Ecto neural progenitor cell (in vitro differentiated cells): ENCODE measurements at regions not wholly inside any gene's neighbourhood (a gene's known extent, or its start where the extent isn't known, plus 50 kb on each side); places are given as distances from the start of the nearest gene placed in this dataset.
A peak's percentile ranks its signal among the peaks of the same experiment; 100 is the strongest.

Experiments
- DNase-seq: peaks from one replicate; pipeline ENCODE4 v3.0.0-alpha.2; 2018; ENCODE audit warnings: low spot score

DNA sequence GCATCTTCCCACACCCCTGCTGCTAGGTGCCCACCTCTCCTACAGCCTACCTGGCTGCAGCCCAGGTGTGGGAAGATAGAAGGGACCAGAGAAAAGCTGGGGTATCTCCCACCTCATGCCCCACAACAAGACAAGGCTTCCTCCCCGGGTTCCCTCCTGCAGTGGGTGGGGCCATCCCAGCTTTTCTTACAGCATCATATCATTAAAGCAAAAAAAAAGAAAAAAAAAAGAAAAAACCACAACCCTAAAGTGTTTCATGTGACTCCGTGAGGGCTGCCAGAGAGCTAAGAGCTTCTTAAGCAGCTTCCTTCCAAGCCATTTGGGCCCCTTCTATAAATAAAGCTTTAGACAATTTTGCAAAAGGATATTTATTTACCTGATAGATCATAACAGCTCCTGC is 455.4 kb upstream of the TSHZ3 start:
- no peak for DNase-seq

DNA sequence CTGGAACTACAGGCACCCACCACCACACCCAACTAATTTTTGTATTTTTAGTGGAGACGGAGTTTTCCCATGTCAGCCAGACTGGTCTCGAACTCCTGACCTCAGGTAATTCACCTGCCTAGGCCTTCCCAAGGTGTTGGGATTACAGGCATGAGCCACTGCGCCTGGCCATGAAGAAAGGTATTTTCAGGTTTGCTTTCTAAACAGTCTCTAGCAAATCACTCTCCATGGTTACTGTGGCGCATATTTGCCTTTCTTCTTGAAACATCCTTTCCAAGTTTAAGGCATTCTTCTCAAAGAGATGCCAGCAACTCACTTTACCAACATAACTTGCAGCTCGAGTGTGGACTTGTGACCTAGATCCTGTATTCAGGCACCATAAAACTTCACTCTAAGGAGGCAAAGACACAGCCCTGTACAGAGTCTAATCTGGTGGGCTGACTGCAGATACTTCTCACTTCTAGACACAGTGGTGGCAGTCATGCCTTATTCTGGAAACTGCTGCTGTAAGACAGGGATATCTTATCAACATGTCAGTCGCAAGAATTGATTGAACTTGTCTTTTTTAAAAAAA is 461.4 kb upstream of the TSHZ3 start:
- DNase-seq, result no peak

DNA sequence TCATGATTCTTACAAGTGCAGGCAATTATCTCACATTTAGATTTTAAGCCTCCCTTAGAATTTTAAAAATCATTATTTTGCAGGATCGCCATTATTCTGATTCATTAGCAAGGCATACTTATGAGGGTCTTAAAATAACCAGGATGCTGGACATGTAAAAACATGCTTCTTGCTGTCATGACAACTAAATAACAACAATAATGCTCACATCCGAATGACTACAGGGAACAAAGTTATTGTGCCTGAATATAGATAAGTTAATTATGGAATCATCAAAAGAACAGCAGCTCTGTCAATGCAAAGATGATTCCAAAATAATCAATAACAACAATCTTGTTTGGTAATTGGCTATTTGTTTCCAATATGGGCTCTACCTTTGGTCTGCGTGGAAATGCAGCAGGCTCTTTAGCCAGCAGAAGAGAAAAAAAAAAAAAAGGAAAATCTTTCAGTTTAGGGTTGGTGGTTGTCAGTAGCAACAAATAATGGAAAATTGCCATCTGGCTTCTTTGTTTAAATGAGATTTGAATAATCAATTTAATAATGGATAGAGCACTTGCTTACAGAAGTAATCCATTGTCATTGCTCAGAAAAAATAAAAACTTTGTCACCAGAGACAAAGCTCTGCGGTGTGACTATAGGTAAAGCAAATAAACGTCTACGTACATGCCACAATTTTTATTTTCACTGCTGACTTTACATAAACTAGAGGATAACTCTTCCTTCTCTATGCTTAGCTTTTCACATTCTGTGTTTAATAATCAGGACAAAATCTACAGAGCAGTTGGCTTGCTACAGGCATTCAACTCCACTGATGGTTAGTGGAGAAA is 468.9 kb upstream of the TSHZ3 start:
- DNase-seq, result no peak

DNA sequence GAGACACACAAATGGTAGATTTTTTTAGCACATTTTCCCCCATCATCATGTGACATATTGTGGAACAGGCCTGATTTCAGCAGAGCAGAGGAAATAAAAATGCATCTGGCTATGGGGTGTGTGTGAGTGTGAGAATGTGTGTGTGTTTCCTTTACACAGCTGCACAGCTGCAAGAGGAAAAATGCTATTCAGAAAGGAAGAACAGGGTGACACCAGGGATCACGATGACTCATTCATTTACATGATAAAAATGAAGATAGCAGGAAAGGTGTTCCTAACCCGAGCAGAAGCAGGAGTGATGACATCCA is 469.5 kb upstream of the TSHZ3 start:
- no peak for DNase-seq

DNA sequence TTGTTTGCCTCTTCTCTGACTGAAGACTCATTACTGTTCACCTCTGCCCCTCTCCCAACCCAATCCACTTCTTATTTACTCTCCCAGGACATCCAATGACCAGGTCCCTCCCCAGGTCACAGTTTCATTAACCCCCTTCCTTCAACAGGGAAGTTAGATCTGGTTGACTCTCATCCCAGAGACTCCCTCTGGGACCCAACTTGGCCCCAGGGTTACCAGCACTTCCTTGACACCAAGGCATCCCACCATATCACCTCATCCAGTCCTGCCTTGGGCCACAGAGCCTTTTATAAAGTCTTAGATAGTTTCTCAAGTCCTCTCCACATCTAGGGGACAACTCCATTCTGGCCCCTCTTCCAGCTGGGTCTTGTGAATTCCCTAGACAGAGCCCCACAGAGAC is 470.6 kb upstream of the TSHZ3 start:
- no peak for DNase-seq

DNA sequence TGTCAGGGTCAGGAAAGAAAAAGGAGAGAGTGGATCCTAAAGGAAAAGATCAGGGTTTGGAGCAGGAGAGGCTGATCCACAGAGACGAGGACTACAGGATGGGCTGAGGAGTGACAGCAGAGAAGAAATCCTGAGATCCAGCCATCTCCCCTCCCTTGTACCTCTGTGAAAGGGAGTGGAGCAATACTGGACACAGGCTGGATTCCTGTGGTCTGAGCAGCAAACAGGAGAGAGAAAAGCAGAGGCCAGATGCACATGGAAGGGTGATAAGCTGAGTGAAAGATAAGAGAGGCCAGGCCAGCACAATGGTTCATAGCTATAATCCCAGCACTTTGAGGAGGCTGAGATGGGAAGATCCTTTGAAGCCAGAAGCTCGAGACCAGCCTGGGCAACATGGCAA is 472.1 kb upstream of the TSHZ3 start:
- DNase-seq, result no peak

DNA sequence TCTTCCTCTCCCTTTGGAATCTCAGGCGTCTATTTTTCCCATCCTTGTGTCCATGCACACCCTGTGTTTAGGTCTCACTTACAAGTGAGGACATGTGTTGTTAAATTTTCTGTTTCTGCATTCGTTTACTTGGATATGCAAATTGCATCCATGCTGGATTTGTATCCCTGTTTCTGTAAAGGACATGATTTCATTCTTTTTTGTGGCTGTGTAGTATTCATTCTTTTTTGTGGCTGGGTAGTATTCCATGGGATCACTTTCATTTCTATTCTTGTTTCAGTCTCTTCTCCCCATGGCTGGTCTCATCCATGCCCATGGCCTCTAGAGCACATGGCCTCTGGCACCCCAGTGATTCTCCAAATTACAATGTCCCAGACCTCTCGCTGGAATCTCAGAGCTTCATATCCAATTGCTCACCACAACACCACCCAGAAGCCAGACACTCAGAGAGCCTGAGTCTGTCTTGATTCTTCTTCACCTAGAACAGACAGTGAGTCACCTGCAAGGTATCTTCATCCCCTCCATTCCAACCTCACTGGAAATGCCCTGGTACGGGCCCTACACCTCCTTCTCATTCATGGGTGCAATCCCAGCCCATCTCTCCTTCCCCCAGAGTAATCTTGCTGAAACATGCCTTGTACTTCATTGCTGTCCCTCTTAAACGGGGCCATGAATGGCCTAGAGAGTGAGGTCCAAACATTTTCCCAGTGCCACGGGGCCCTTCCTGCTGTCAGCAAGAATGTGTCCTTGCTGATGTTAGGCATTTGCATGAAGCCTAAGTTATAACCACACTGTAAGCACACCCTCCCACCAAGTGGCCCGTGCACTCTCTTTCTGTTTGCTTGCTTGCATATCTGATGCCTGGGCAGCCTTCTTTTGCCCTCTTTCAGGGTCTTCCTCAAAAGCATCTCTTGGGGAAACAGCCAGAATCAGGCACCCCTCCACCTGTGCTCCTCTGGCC is 476.2 kb upstream of the TSHZ3 start:
- no peak for DNase-seq

DNA sequence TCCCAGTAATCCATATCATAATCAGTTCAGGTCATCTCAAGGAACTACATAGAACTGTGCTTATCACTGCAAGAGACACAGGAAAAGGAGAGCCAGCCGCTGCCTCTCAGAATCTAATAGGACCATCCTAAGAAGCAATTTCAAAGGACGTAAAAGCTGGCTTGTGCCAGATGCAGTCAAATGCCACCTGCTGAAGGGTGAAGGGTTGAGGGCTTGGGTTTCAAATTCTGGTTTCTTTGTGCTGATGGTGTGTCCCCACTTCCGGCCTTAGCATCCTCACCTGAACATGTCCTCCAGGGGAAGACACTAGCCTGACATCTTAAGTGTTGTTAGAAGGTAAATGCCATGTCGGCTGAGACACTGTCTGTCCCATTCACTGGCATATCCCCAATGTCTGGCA is 477.1 kb upstream of the TSHZ3 start:
- DNase-seq, result no peak

DNA sequence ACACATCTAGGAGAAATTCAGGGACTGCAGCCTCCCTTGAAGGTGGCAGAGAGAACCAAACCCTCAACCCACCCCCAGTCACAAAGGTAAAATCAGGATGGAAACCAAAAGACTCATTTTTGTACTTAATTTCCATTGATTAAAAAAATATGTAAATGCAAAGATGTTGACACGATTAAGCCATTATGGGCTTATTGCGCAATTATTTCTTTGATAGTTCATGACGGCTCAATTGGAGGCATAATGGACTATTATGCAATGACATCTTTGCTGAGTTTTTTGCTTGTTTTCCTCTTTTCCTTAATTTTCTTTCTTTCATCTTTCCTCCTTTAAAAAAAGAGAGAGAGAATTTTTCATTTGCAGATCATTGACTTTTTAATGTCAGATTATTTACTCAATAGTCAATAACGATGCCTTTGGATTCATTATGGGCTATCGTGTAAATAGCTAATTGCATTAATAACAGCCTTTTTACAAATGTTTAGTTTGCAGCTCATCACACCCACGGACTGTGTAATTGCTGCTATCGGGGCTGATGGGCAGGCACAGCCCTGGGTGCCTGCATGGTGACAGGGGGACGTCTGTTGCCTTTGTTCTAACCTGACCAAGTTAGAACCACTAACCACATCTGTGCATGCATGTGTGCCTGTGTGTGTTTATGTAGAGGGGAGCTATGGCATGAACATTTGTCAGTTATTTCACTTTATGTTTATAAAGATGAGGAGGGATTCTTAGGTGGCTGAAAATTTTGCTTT is 482.4 kb upstream of the TSHZ3 start:
- DNase-seq, result no peak

DNA sequence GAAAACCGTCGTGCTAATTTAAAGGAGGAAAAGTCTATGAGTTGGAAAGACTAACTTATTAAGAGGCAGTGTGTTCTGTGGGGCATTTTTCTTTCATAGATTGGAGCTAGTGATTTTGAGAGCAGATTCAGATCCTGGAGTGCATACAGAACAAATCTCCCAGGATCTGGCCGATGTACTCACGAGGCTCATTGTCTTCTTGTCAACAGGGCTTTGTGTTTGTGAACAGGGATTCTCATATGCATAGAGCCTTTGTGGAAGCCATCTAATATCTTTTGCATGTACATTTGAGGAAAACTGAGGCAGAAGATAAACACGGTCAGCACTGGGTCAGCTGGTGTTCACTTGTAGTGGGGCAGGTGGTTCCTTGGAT is 482.9 kb upstream of the TSHZ3 start:
- no peak for DNase-seq

DNA sequence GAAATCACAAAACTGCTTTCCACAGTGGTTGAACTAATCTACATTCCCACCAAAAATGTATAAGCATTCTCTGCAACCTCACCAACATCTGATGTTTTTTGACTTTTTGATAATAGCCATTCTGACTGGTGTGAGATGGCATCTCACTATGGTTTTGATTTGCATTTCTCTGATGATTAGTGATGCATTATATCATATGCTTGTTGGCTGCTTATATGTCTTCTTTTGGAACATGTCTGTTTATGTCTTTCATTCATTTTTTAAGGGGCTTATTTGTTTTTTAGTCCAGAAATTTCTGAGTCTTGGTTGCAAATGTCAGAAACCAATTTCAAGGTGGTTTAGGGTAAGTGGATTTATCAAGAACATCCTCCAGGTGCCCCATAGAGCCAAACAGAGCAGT is 484.8 kb upstream of the TSHZ3 start:
- DNase-seq, result no peak

DNA sequence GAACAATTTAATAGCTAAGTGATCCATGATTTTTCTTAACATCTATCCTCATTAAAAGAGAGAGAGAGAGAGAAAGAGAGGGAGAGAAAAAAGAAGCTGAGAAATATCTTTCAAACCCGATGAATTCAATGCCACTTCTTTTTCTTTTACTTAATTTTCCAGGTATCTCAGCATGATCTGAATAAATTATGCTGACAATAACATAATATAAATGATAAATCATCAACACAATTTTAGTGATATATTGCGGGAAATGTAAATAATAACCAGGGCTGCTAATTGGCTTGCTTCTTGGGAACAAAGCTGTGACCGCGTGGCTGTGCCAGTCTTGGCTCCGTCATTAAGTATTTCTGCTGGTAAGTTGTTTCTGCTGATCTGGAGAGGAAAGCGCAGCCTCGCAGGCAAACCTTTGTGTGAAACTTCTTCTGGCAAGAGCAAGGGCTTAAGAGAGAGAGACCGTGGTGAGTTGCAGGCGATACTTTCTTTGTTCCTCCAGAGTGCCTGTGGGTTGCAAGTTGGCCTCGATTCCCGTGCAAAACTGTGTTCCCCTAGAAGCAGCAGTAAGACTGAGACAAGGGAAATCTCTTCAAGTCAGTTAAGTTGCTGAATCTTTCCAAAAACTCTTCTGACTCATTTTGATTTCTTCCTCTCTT is 489.1 kb upstream of the TSHZ3 start:
- peak; percentile 50 for DNase-seq

DNA sequence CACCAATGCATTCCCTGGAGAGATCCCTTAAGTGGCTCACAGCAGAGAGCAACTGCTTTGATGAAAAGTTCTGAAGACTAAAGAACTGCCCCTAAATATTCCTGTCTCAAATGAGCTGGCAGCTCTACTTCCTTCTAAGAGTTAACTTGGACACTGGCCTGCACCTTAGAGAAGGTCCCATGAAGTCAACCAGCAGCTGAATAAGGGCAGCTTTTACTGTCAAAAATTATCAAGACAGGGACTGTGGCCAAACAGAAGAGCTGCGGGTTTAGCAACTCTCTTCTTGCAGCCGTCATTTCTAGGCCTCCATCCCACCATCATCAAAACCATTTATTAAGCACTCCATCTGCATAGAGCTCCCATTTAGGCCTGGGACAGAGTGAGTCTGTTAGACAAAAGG is 491.1 kb upstream of the TSHZ3 start:
- DNase-seq, result no peak

DNA sequence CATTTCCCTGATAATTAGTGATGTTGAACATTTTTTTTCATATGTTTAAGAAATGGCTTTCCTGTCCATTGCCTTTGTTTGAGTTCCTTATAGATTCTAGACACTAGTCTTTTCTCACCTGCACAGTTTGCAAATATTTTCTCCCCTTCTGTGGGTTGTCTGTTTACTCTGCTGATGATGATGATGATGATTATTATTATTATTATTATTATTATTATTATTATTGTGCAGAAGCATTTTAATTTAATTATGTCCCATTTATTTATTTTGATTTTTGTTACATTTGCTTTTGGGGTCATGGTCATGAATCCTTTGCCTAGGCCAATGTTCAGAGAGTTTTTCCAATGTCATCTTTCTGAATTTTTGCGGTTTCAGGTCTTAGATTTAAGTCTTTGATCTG is 492.5 kb upstream of the TSHZ3 start:
- DNase-seq, result no peak

DNA sequence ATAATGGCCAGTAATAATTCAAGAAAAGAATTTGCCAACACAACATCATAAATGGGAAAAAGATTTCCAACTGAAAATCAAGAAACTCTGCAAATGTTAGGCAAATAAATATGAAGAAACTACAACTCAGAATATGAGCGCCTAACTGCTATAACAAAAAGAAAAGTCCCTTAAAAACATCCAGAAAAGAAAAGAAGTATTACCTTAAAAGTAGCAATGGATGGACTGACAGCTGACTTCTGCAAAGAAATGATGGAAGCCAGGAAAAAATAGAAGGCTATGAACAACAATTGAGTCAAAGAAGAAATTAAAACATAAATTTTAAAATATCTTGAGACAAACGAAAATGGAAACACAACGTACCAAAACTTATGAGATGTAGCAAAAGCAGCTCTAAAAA is 482.3 kb upstream of the ZNF507 start:
- DNase-seq, result no peak

DNA sequence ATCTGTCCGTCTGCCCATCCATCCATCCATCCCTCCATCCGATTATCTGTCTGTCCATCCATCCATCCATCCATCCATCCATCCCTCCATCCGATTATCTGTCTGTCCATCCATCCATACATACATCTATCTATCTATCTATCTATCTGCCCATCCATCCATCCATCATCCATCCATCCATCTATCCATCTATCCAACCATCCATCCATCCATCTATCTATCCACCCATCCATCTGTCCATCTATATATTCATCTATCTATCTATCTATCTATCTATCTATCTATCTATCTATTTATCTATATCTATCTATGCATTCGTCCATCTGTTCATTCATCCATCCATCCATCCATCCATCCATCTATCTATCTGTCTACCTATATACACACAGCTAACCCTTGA is 471.1 kb upstream of the ZNF507 start:
- DNase-seq, result no peak

DNA sequence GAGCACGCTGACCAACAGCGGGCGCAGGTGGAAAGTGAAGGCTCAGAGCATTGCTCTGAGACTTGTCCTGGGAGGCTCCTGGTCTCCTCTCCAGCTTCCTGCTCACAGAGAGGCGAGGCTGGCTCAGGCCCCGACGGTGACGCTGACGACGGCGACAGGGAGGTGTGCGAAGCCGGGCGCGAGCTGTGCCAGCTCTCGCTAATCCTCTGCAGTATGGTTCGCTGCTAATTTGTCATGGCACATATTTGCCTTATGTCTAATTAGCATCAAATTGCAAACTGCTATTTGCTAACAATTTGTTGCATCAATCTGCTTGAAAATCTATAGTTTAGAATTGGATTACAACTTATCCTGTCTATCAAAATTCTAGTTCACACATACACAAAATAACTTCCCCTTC is 469.8 kb upstream of the ZNF507 start:
- no peak for DNase-seq

DNA sequence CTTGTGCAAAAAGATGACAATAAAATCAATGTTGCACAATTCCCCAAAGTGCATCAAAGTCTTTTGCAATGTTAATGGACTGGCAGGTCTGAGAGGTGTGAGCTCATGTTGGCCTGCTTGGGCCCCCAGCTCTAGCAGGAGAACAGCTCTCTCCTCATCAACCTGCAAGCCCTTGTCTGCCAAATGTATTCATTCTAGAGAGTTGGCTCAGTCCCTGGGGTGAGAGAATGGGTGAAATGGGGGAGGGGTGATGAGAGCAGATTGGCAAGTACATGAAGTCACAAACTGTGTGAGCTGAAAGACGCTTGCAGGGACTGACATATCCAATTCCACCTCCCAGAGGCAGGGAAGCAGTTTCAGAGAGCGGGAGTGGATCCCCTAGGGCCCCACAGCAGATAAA is 465.1 kb upstream of the ZNF507 start:
- DNase-seq, result no peak

DNA sequence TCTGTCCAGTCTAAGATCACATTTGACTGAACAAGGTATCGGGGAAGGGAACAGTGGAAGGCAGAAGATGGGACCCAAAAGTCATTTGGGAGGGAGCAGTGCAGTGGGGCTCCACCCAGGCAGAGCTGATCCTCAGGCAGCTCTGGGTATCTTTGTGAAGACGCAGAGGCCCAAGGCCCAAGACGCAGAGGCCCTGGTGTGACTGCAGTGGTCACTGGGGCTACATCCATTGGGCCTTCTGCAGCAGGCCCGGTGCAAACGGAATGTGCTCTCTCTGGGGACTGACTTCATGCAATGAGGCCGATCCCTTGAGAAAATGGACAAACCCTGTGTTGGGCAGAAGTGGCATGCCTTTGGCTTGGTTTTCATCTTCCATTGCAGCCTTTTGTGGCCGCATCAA is 463.4 kb upstream of the ZNF507 start:
- DNase-seq, result no peak

DNA sequence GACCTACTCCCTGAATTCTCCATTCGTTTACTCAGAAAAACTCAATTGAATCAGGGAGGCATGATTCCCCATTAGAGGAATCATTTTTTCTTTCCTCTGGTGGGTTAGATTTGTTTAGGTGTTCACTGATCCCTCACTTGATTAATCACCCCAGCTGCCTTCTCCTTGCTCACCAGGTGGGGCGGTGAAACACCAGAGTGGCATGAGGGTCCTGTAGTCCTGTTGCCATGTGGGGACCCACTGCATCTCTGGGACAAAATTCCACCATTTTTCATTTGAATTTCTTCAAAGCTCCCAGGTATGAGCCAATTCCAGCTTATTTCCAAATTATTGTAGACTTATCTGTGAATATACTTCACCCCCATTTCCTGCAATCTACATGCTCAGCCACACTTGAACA is 462.7 kb upstream of the ZNF507 start:
- DNase-seq, result no peak

DNA sequence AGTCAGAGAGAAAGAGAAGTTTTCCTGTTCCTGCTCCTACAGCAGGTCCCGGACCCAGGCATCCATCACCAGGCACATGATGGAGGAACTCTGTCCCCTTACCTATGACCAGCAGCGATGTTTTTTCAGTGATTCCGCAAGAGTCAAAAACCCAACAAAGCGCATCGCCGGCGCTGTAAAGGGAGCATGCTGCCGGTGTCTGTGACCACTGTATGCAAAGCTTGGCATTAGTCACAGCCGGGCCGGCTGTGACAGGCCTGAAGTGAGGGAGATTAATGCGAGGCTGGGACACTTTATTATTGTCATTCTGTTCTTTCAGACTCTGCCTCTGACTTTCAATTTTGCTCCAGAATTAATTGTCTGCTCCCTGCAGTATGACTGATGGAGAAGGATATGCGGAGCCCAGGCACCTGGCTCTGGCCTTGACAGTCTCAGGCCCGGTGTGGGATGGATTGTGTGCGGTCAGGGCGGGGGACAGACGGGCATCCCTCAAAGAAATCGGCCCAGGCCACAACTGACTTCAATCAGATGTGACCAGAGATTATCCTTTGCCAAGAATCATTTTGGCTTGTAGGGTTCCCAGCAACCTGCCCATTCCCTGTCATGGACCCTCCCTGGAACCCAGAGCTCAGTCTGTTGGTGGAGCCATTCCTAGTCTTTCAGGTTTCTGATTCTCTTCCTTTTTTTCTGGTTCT is 462.0 kb upstream of the ZNF507 start:
- no peak for DNase-seq
